GM10266 (cell line): ENCODE measurements at regions not wholly inside any gene's neighbourhood (a gene's known extent, or its start where the extent isn't known, plus 50 kb on each side); places are given as distances from the start of the nearest gene placed in this dataset.

ENCODE experiments used
- DNase-seq: peaks from one replicate; pipeline ENCODE4 v3.0.0; 2012; ENCODE audit errors: extremely low spot score
- TF ChIP-seq, protein P1 (sequence below): IDR thresholded peaks from 2 replicates; pipeline ENCODE4 v1.5.1; 2012; ENCODE audit warnings: mild to moderate bottlenecking, low read depth; ENCODE audit not compliant: control insufficient read depth, insufficient read depth; ENCODE audit errors: missing control alignments

- no peak for DNase-seq
- TF ChIP-seq, protein P1, sequence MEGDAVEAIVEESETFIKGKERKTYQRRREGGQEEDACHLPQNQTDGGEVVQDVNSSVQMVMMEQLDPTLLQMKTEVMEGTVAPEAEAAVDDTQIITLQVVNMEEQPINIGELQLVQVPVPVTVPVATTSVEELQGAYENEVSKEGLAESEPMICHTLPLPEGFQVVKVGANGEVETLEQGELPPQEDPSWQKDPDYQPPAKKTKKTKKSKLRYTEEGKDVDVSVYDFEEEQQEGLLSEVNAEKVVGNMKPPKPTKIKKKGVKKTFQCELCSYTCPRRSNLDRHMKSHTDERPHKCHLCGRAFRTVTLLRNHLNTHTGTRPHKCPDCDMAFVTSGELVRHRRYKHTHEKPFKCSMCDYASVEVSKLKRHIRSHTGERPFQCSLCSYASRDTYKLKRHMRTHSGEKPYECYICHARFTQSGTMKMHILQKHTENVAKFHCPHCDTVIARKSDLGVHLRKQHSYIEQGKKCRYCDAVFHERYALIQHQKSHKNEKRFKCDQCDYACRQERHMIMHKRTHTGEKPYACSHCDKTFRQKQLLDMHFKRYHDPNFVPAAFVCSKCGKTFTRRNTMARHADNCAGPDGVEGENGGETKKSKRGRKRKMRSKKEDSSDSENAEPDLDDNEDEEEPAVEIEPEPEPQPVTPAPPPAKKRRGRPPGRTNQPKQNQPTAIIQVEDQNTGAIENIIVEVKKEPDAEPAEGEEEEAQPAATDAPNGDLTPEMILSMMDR: no peak
These were observed 233.8 kb upstream of the CPEB2 start for GRCh38 chr4:14768449-14768848.

DNA sequence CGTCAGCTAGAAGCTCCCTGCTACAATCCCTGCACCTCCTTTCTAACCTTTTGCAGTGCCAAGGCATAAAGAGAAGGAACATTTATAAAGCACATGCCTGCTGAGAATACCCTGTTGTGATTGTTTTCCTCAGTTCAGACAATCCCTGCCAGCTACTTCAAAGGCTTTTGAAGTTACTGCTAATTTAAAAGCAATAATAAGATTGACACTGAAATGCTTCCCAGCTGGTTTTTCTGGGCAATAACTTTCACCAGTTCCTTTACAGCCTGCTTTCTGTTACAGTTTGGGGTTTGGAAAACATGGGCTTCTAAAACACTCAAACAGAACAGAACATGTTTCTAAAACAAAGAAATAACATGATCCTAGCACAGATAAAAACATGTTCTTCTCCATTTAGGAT lies 232.3 kb upstream of the CPEB2 start:
- no peak for DNase-seq
- TF ChIP-seq, protein P1: no peak

DNA sequence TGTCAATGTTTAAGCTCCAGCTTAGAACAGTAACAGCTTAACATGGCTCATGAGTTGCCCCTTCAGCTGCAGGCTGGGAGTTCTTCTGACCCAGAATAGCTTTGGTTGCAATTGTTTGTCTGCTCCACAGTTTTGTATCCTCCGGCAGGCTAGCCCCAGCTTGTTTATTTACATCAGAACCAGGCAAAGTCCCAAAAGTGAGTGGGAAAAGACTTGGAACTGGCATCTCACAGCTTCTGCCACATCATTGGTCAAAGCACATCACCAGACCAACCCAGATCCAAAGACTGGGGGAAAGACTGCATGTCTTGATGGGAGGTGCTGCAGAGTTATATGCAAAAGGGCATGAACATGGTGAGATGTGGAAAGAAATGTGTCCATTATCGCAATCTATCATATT lies 231.2 kb upstream of the CPEB2 start:
- TF ChIP-seq, protein P1: no peak
- DNase-seq: no peak

- TF ChIP-seq, protein P1: no peak
- no peak for DNase-seq
These were observed 230.6 kb upstream of the CPEB2 start for GRCh38 chr4:14771504-14772175.

GRCh38 chr4:14772388-14772787 lies 229.9 kb upstream of the CPEB2 start:
- DNase-seq: no peak
- TF ChIP-seq, protein P1: no peak

DNA sequence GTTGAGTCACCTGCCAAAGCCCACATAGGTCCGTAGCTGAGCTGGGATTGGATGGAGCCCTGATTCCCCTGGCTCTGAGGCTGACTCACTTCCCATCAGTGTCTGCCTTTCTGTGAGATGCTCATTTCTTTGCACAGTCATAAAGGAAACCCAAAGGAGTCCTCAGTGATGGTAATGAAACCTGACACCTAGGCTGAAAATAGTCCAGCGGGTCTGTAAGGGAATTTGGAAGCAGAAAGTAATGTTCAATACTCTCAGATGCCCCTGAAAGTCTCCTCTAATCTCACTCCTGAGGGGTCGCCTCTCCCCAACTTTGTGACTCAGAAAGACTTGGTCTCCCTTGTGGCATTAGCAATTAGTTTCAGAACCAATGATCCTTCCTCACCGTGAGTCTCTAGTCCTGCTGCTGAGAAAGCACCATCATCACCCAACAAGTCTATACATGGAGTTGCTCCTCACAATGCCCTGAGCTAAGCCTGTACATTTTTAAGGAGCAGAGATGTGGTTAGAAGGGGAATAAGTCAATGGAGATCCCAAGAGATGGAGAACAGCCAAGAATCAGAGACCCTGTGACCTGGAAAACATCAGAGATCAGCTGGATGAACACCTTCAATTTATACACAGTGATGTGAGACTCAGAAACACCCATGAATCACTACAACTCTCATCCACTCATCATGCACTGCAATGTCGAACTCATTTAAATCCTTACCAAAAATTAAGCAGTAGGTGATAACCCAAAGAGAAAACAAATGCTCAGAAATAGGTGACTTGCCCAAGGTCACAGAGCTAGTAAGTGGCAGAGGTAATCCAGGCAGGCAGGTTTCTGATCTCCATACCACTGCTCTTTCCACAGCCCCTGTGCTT lies 219.0 kb upstream of the CPEB2 start:
- TF ChIP-seq, protein P1: no peak
- peak; percentile 45 for DNase-seq

GRCh38 chr4:14787221-14787620 lies 215.1 kb upstream of the CPEB2 start:
- TF ChIP-seq, protein P1: no peak
- DNase-seq: no peak
